Muscle layer of colon (tissue), 2 donors: ENCODE measurements at regions not wholly inside any gene's neighbourhood (a gene's known extent, or its start where the extent isn't known, plus 50 kb on each side); places are given as distances from the start of the nearest gene placed in this dataset.

Experiments
- H3K27ac ChIP-seq: one replicate; pipeline ENCODE4 v1.7.0; 2013; ENCODE audit warnings: low read depth, mild to moderate bottlenecking, low read length, moderate library complexity
- H3K27me3 ChIP-seq, 2 donors: one replicate each; pipeline ENCODE4 v1.7.0; 2013; ENCODE audit warnings: low read length in 2 of 2, mild to moderate bottlenecking in 2 of 2; ENCODE audit not compliant: insufficient read depth in 2 of 2, control insufficient read depth in 1 of 2
- H3K36me3 ChIP-seq: one replicate; pipeline ENCODE4 v1.7.0; 2013; ENCODE audit warnings: mild to moderate bottlenecking, low read length; ENCODE audit not compliant: insufficient read depth
- H3K4me1 ChIP-seq: one replicate; pipeline ENCODE4 v1.7.0; 2013; ENCODE audit warnings: mild to moderate bottlenecking, low read length; ENCODE audit not compliant: insufficient read depth
- H3K4me3 ChIP-seq, 2 donors: one replicate each; pipeline ENCODE4 v1.7.0; 2013; ENCODE audit warnings: low read length in 2 of 2, low read depth in 1 of 2, mild to moderate bottlenecking in 1 of 2, moderate library complexity in 1 of 2
- H3K9ac ChIP-seq: one replicate; pipeline ENCODE4 v1.7.0; 2013; ENCODE audit warnings: low read length
- H3K9me3 ChIP-seq: one replicate; pipeline ENCODE4 v1.7.0; 2013; ENCODE audit warnings: mild to moderate bottlenecking, low read length
- donor health status: abdominal sarcoma.
- donor health status: Adenocarcinoma of cecum.

DNA sequence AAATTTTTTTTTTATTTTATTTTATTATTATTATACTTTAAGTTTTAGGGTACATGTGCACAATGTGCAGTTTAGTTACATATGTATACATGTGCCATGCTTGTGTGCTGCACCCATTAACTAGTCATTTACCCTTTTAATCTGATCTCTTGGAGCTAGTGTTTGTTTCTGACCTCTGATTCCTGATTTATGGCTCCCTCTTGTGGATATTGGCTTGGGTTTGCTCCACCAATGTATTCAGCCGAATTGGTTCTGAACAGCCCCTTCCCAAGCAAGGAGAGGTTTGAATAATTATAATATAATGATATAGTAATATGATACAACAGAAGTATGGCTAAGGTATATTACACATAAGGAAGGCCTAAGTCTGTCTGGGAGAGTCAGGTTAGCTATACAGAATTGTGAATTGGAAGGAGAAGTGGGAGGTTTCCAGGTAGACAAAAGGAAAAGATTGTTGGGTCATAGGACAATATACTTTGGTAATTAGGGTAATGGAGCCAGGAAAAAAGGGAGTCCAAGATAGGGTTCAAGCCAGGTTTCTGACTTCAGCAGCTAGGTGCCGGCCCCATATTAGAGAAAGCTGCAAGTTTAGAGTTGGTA lies 53.1 kb upstream of the HMCN1 start:
- Histone ChIP-seq H3K9ac (no peak overlapping the region), H3K36me3 (no peaks in the 10 kb centered on the region), H3K4me3 (no peak overlapping the region), H3K9me3 (no peaks in the 10 kb centered on the region), H3K27me3 (no peaks in the 10 kb centered on the region), H3K4me1 (no peaks in the 10 kb centered on the region), H3K27ac (no peak overlapping the region)

DNA sequence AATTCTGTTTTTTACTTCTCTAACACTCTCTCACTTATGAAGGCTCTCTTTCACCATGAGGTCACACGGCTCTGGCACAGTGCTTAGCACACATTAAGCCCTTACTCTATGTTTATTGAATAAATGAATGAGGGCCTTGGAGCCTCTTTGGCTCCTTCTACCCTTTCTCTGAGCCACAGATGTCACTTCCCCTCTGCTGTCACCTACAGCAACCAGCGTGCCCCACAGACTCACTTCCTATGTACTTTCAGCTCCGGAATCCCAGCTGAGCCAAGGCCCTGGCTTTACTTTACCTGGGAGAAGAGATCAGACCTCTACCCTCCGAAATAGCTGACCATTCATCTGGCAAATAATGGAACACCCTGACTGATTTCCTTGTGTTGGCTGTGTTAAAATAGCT lies 53.7 kb upstream of the HMCN1 start:
- Histone ChIP-seq H3K36me3 (no peaks in the 10 kb centered on the region), H3K27me3 (no peaks in the 10 kb centered on the region), H3K27ac (no peak overlapping the region), H3K4me1 (no peaks in the 10 kb centered on the region), H3K9me3 (no peaks in the 10 kb centered on the region), H3K4me3 (no peak overlapping the region), H3K9ac (no peak overlapping the region)

DNA sequence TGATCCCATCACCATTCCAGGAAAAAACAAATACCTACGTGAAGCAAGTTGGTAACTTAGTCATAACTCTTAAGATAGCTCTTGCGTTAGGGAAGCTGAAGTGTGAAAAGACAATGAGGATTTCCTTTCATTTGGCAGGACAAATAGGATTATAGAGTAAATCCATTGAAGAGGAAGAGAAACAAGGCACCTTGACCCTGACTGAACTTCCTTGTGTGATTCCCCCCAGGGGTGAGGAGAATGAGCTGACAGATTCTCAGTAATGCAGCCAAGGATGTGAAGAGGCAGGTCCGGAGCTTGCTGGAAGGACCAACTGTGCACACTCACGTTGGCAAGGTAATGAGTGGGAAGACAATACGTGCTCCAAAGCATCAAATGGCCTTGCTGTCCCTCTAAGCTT lies 55.0 kb upstream of the HMCN1 start:
- H3K27me3 ChIP-seq = no peaks in the 10 kb centered on the region
- no peak overlapping the region for H3K4me3 ChIP-seq
- no peak overlapping the region for H3K27ac ChIP-seq
- no peaks in the 10 kb centered on the region for H3K36me3 ChIP-seq
- no peaks in the 10 kb centered on the region for H3K4me1 ChIP-seq
- H3K9me3 ChIP-seq = no peaks in the 10 kb centered on the region
- H3K9ac ChIP-seq = no peak overlapping the region

DNA sequence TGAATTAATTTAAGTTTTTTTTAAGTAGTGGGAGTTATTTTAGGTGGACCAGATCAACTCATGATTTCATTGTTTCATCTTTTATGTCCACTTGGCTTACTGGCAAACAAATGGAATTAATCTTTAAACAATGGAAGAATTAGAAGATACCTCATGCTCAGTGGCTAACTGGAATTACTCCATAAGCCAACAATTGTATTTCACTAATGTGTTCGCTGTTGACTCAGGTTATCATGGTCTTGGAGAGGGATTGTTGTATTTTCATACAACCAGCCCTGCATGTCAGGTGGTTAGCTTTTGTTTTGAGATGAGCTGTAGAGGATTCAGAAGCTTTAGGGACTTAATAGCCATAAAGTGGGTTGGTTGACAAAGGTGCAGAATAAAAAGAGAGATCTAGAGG lies 57.2 kb upstream of the HMCN1 start:
- H3K36me3 ChIP-seq = no peaks in the 10 kb centered on the region
- H3K9ac ChIP-seq = no peak overlapping the region
- H3K4me1 ChIP-seq = no peaks in the 10 kb centered on the region
- H3K27ac ChIP-seq = no peak overlapping the region
- H3K9me3 ChIP-seq = no peaks in the 10 kb centered on the region
- H3K27me3 ChIP-seq = no peaks in the 10 kb centered on the region
- H3K4me3 ChIP-seq = no peak overlapping the region

DNA sequence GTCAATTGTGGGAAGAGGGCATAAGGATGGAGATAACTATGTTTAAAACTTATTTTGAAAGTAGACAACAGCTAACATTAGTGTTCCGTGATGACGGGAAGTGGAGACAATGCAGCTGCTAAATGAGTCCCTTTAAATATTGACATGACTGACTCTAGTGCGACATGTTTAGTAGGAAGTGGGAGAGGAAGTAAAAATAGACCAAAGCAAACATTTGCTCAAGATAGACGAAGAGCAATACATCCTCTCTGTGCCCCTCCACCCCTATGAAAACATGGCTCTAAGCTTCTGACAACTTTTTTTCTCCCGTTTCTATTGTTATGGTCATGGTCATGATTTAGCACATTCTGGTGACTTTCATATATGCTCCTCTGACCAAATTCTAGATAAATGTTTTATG lies 60.0 kb upstream of the HMCN1 start:
- H3K9ac ChIP-seq = no peak overlapping the region
- H3K9me3 ChIP-seq = no peaks in the 10 kb centered on the region
- H3K27ac ChIP-seq = no peak overlapping the region
- no peaks in the 10 kb centered on the region for H3K4me1 ChIP-seq
- H3K27me3 ChIP-seq = no peaks in the 10 kb centered on the region
- H3K4me3 ChIP-seq = no peak overlapping the region
- H3K36me3 ChIP-seq = no peaks in the 10 kb centered on the region

DNA sequence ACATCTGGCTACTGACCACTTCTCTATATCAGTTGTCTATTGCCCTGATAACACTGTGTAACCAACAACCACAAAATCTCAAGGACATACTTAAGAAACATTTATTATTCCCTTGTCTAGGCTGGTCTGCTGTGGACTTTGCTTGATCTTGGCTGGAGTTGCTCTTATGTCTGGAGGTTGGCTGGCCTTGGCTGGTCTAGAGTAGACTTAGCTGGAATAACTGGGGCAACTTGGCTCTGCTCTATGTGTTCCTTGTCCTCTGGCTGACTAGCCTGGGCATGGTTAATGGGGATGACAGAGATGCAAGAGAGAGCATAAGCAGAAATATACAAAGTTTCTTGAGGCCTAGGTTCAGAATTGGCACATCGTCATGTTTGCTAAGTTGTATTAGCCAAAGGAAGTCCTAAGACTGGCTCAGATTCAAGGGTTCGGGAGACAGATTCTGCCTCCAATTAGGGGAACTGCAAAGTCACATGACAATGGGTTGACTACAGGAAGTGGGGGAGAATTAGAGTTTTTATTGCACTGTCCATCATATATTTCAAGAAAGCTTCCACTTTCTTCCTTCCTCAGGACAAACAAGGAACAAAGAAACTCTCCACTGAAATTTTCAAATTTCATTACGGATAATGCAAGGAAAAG lies 61.4 kb upstream of the HMCN1 start:
- Histone ChIP-seq H3K27ac (no peak overlapping the region), H3K4me1 (no peaks in the 10 kb centered on the region), H3K4me3 (no peak overlapping the region), H3K9me3 (no peaks in the 10 kb centered on the region), H3K9ac (no peak overlapping the region), H3K27me3 (no peaks in the 10 kb centered on the region), H3K36me3 (no peaks in the 10 kb centered on the region)

DNA sequence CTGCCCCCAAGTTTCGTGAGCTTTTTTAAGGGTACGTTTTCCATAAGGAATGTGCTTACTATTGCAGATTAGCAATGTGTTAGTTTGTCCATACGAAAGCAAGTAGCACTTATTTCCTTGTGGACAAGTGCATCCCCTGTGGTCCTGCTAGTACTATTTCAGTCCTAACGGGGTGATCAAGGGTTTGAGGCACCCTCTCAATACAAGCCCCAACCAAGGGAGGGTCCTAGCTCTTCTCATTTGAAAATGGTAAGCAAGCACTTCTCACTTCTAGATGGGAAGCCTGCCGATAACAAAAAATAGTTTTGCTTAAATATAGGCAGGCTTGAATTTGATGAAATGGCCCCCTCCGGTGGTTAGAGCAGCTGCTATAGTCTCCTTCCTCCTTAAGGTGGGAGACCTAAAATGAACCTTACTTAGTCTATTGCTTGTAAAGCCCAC lies 64.0 kb upstream of the HMCN1 start:
- H3K27ac ChIP-seq = no peak overlapping the region
- H3K27me3 ChIP-seq = no peaks in the 10 kb centered on the region
- H3K4me3 ChIP-seq = no peak overlapping the region
- no peak overlapping the region for H3K9ac ChIP-seq
- H3K4me1 ChIP-seq = no peaks in the 10 kb centered on the region
- no peaks in the 10 kb centered on the region for H3K9me3 ChIP-seq
- H3K36me3 ChIP-seq = no peaks in the 10 kb centered on the region

DNA sequence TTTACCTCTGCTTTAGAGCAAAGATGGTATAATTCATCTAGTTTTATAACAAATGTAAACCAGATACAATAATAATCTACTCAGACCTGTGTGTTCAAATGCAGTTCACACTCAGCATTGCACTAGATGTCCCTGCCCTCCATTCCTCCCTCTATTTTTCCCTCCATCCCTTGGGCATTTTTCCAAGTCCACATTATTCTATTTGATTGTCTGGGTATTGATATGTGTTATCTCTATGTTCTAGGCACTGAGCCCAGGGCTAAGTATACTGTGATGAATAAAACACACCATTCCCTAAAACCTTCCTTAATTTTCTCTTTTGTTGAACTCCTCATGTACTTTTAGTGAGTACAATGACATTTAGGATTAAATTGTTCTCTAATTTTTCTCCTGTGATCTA lies 66.2 kb upstream of the HMCN1 start:
- Histone ChIP-seq H3K36me3 (no peaks in the 10 kb centered on the region), H3K9ac (no peak overlapping the region), H3K9me3 (no peaks in the 10 kb centered on the region), H3K4me3 (no peak overlapping the region), H3K27me3 (no peaks in the 10 kb centered on the region), H3K4me1 (no peaks in the 10 kb centered on the region), H3K27ac (no peak overlapping the region)

DNA sequence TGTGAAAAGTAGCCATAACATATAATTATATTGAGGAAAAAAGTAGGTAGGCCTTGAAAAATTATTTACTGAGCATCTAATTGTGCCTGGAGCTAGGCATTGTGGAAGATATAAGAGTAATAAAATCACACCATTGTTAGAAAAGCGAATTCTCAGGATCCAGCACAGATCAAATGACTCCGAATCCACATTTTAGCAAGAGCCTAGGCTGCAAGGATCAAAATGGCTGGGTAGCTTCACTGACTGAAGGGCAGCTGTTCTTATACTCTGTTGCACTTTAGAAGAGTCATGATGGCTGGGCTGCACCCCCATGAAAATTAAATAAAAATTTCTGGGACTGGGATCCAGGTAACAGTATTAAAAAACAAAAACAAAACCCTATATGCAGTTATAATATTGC lies 67.6 kb upstream of the HMCN1 start:
- H3K9me3 ChIP-seq = no peaks in the 10 kb centered on the region
- no peak overlapping the region for H3K27ac ChIP-seq
- H3K36me3 ChIP-seq = no peaks in the 10 kb centered on the region
- H3K27me3 ChIP-seq = no peaks in the 10 kb centered on the region
- H3K4me1 ChIP-seq = no peaks in the 10 kb centered on the region
- no peak overlapping the region for H3K4me3 ChIP-seq
- no peak overlapping the region for H3K9ac ChIP-seq

DNA sequence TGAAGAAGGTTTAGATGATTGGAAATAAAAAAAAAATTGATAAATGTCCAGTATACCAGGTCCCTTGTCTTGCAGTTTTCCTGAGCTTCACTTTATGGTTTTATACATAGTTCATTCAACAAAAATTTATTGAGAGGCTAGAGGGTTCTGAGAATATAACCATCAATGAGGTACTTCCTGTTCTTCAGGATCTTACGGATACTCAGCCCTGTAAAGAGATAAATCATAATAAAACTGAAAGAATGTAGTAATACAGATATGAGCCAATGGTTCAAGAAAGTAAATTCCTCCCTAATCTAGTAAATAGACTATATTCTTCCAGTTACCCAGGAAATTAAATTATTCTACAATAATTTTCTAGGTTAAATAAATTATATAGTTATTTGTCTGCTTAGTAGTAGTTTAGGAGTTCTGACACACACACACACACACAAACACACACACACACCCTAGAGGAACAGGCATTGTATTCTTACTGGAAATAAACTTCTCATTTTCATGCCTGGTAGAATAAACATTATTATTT lies 70.4 kb upstream of the HMCN1 start:
- H3K4me1 ChIP-seq = no peaks in the 10 kb centered on the region
- no peak overlapping the region for H3K9ac ChIP-seq
- H3K27ac ChIP-seq = no peak overlapping the region
- no peaks in the 10 kb centered on the region for H3K9me3 ChIP-seq
- H3K4me3 ChIP-seq = no peak overlapping the region
- no peaks in the 10 kb centered on the region for H3K36me3 ChIP-seq
- no peaks in the 10 kb centered on the region for H3K27me3 ChIP-seq

DNA sequence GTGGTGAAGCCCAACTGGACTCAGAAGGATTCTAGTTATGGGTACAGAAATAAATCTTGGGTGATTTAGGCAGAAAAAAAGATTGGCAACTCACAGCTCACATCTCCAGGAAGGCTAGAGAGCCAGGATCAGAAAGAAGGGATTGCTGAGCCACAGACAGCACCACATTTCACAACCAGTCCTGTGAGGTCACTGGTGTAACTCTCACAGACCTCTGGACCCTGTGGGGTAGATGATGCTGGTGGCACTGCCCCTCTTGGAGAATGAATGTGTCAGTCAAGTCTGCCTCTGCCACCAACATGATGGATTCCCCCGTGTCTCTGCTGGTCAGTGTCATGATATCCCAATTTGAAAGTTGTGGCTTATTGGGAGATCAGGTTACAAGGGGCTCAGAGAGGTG lies 70.9 kb upstream of the HMCN1 start:
- Histone ChIP-seq H3K9me3 (no peaks in the 10 kb centered on the region), H3K27me3 (no peaks in the 10 kb centered on the region), H3K27ac (no peak overlapping the region), H3K36me3 (no peaks in the 10 kb centered on the region), H3K4me1 (no peaks in the 10 kb centered on the region), H3K4me3 (no peak overlapping the region), H3K9ac (no peak overlapping the region)

DNA sequence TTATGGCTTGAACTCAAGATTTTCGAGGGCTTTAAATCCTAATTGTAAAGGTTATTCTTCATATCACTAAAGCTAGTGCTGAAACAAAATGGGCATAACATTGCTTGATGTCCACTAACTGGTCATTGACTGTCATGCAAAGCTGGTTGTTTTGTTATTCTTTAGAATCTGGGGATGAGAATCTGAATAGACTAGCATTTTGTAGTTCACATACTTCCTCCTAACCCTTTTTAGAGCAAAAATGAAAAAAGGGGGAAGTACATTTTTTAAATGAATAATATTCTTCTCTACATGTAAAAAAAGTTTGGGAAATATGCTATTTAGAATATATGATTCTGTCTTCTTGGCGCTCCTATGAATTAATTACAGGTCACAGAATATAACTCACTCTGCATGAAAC lies 72.2 kb upstream of the HMCN1 start:
- H3K36me3 ChIP-seq = no peaks in the 10 kb centered on the region
- no peaks in the 10 kb centered on the region for H3K27me3 ChIP-seq
- H3K9ac ChIP-seq = no peak overlapping the region
- no peaks in the 10 kb centered on the region for H3K4me1 ChIP-seq
- no peak overlapping the region for H3K27ac ChIP-seq
- H3K4me3 ChIP-seq = no peak overlapping the region
- H3K9me3 ChIP-seq = no peaks in the 10 kb centered on the region
